GM19372 (cell line): ENCODE measurements at regions not wholly inside any gene's neighbourhood (a gene's known extent, or its start where the extent isn't known, plus 50 kb on each side); places are given as distances from the start of the nearest gene placed in this dataset.

Source experiments
- ATAC-seq: cut with Tn5 transposase; IDR thresholded peaks from one replicate; pipeline ENCODE4 v1.9.1; 2021; ENCODE audit warnings: mild to moderate bottlenecking, low read depth, moderate library complexity; ENCODE audit not compliant: unreplicated experiment

- no peak for ATAC-seq
Measured at GRCh38 chr1:216836316-216836715, 113.1 kb upstream of the ESRRG start.

- no peak for ATAC-seq
Measured at GRCh38 chr1:216833509-216833908, 110.3 kb upstream of the ESRRG start.

- ATAC-seq: no peak
Measured at GRCh38 chr1:216832192-216832591, 109.0 kb upstream of the ESRRG start.

GRCh38 chr1:216830424-216831210, 107.4 kb upstream of the ESRRG start:
- ATAC-seq: no peak

GRCh38 chr1:216827251-216827650, 104.0 kb upstream of the ESRRG start:
- ATAC-seq: no peak

GRCh38 chr1:216826646-216827045, 103.4 kb upstream of the ESRRG start:
- ATAC-seq: no peak

GRCh38 chr1:216826214-216826613, 103.0 kb upstream of the ESRRG start:
- ATAC-seq: no peak

GRCh38 chr1:216825557-216825956, 102.3 kb upstream of the ESRRG start:
- ATAC-seq: no peak

- no peak for ATAC-seq
Measured at GRCh38 chr1:216824511-216824910, 101.3 kb upstream of the ESRRG start.

GRCh38 chr1:216823731-216824130, 100.5 kb upstream of the ESRRG start:
- no peak for ATAC-seq

- no peak for ATAC-seq
Measured at GRCh38 chr1:216822480-216822879, 99.3 kb upstream of the ESRRG start.

- no peak for ATAC-seq
Measured at GRCh38 chr1:216820345-216820744, 97.1 kb upstream of the ESRRG start.

GRCh38 chr1:216818284-216818683, 95.1 kb upstream of the ESRRG start:
- ATAC-seq: no peak

GRCh38 chr1:216815260-216816131, 92.3 kb upstream of the ESRRG start:
- ATAC-seq: no peak

- ATAC-seq: no peak
Measured at GRCh38 chr1:216814576-216815259, 91.5 kb upstream of the ESRRG start.

- ATAC-seq: no peak
Measured at GRCh38 chr1:216812966-216813365, 89.7 kb upstream of the ESRRG start.

- ATAC-seq: no peak
Measured at GRCh38 chr1:216809649-216810048, 86.4 kb upstream of the ESRRG start.

- ATAC-seq: no peak
Measured at GRCh38 chr1:216807696-216808095, 84.5 kb upstream of the ESRRG start.

- ATAC-seq: no peak
Measured at GRCh38 chr1:216805953-216806352, 82.7 kb upstream of the ESRRG start.

- no peak for ATAC-seq
Measured at GRCh38 chr1:216805233-216805632, 82.0 kb upstream of the ESRRG start.

- no peak for ATAC-seq
Measured at GRCh38 chr1:216804111-216804510, 80.9 kb upstream of the ESRRG start.
